Epithelial cell of esophagus (primary cell): ENCODE measurements at regions not wholly inside any gene's neighbourhood (a gene's known extent, or its start where the extent isn't known, plus 50 kb on each side); places are given as distances from the start of the nearest gene placed in this dataset.

Experiments used
- DNase-seq: peaks from one replicate; pipeline ENCODE4 v3.0.0; 2010; ENCODE audit warnings: low read depth
- H3K4me3 ChIP-seq: 2 replicates; pipeline ENCODE4 v1.5.1; 2011; ENCODE audit warnings: mild to moderate bottlenecking, low read length, control low read depth
- TF ChIP-seq, protein P1 (sequence below): IDR thresholded peaks from 2 replicates; pipeline ENCODE4 v1.5.1; 2011; ENCODE audit warnings: low read depth, mild to moderate bottlenecking, low read length, control low read depth, inconsistent platforms; ENCODE audit not compliant: insufficient read depth; ENCODE audit errors: missing control alignments

DNA sequence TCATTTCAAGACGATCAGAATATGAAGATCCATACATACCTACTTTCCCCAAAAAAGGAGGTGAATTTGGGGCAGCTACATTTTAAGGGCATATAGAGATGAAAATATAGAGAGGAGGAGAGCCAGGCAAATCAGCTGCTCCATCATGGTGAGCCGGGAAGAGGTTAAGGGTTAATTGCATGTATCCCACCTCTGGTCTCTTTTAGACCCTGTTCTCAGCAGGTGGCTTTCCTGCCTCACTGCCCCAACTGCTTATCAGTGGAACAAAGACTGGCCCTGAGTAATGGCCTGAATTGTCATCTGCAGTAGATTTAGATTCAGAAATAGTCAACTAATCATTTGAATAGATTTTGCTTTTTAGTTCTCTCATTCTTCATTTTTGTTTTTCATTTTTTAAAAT lies 206.6 kb downstream of the SPRY2 start:
- no peak for DNase-seq
- TF ChIP-seq, protein P1, sequence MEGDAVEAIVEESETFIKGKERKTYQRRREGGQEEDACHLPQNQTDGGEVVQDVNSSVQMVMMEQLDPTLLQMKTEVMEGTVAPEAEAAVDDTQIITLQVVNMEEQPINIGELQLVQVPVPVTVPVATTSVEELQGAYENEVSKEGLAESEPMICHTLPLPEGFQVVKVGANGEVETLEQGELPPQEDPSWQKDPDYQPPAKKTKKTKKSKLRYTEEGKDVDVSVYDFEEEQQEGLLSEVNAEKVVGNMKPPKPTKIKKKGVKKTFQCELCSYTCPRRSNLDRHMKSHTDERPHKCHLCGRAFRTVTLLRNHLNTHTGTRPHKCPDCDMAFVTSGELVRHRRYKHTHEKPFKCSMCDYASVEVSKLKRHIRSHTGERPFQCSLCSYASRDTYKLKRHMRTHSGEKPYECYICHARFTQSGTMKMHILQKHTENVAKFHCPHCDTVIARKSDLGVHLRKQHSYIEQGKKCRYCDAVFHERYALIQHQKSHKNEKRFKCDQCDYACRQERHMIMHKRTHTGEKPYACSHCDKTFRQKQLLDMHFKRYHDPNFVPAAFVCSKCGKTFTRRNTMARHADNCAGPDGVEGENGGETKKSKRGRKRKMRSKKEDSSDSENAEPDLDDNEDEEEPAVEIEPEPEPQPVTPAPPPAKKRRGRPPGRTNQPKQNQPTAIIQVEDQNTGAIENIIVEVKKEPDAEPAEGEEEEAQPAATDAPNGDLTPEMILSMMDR, result no peak

GRCh38 chr13:80133631-80134261 lies 207.2 kb downstream of the SPRY2 start:
- TF ChIP-seq, protein P1, result no peak
- no peak overlapping the region for H3K4me3 ChIP-seq
- no peak for DNase-seq

More for the DNA sequence above, 206.6 kb downstream of the SPRY2 start:
- no peak overlapping the region for H3K4me3 ChIP-seq

- H3K4me3 ChIP-seq, result no peak overlapping the region
- DNase-seq, result no peak
- TF ChIP-seq, protein P1, result no peak
Measured at GRCh38 chr13:80132741-80133601, 208.0 kb downstream of the SPRY2 start.

- TF ChIP-seq, protein P1, result no peak
- DNase-seq, result no peak
- no peak overlapping the region for H3K4me3 ChIP-seq
Measured at GRCh38 chr13:80131204-80131603, 209.7 kb downstream of the SPRY2 start.

DNA sequence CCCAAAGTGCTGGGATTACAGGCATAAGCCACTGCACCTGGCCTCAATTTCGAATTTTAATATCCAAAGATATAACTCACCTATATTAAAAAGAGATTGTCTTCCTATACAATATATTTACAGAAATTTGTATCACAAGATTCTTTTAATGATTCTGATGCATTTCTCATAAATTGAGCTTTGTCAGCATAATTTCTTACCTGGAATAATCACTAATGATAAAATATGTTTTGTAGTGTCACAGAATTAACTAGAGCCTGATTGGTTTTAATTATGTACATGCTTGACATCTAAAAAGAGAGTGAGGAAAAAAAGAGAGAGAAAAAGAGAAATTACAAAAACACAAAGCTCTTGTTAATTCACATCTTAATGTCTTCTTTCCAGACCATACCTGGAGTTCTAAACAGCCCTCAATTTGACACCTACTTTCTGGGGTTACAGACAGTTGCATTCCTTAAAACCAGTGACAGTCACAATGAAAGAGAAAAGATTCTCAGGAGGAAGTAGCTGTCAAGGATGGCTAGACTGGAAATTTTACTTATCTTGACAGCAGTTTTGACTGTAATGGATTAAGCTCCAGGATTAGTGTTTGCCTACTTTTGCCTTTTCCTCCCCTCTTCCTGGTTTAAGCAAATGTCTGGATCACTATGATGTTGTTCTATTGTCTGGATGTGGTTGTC lies 214.4 kb downstream of the SPRY2 start:
- H3K4me3 ChIP-seq, result no peak overlapping the region
- TF ChIP-seq, protein P1, result no peak
- DNase-seq, result no peak

GRCh38 chr13:80123945-80124344 lies 217.0 kb downstream of the SPRY2 start:
- DNase-seq, result no peak
- TF ChIP-seq, protein P1, result no peak
- H3K4me3 ChIP-seq, result no peak overlapping the region
